Mammary epithelial cell (primary cell): ENCODE measurements at regions not wholly inside any gene's neighbourhood (a gene's known extent, or its start where the extent isn't known, plus 50 kb on each side); places are given as distances from the start of the nearest gene placed in this dataset.

Source experiments
- CTCF ChIP-seq, 2 donors: IDR thresholded peaks in 1 of 2; conservative IDR thresholded peaks in 1 of 2; 2 replicates each; pipeline ENCODE4 v1.5.1; 2011 to 2012; ENCODE audit warnings: inconsistent platforms in 2 of 2, low read length in 2 of 2, mild to moderate bottlenecking in 2 of 2, control low read depth in 1 of 2, low read depth in 1 of 2; ENCODE audit not compliant: insufficient read depth in 1 of 2; ENCODE audit errors: extremely low read depth in 1 of 2
- EZH2 ChIP-seq: IDR thresholded peaks from 2 replicates; pipeline ENCODE4 v1.6.1; 2012; ENCODE audit warnings: low read length, inconsistent platforms, borderline replicate concordance

- TF ChIP-seq CTCF (conservative IDR thresholded peaks at IDR 0.05 in 1 of 2, IDR thresholded peaks at IDR 0.05 in 1 of 2; ENCODE audit: extremely low read depth in 1 of 2, insufficient read depth in 1 of 2, low read depth in 1 of 2, low read length in 2 of 2) (no peak), EZH2 (no peak)
Measured at GRCh38 chr3:102161384-102162006, 273.3 kb upstream of the ZPLD1 start.
